Peyer's patch (tissue), 4 donors: ENCODE measurements at regions not wholly inside any gene's neighbourhood (a gene's known extent, or its start where the extent isn't known, plus 50 kb on each side); places are given as distances from the start of the nearest gene placed in this dataset.

Experiments
- POLR2A ChIP-seq, 2 donors: fragments of 450-650 bp; IDR thresholded peaks; one replicate each; pipeline ENCODE4 v1.5.1; 2017; ENCODE audit warnings: antibody characterized with exemption in 2 of 2, mild to moderate bottlenecking in 2 of 2, moderate library complexity in 2 of 2
- TF ChIP-seq, protein P1 (sequence below), 6 experiments: fragments of 450-650 bp in 4 of 6; fragments of 200-600 bp in 2 of 6; sonication (generic) in 1 of 6; IDR thresholded peaks; one replicate each; pipeline ENCODE4 v1.5.1; 2017 to 2019; ENCODE audit warnings: antibody characterized with exemption in 6 of 6, mild to moderate bottlenecking in 3 of 6, moderate library complexity in 1 of 6

DNA sequence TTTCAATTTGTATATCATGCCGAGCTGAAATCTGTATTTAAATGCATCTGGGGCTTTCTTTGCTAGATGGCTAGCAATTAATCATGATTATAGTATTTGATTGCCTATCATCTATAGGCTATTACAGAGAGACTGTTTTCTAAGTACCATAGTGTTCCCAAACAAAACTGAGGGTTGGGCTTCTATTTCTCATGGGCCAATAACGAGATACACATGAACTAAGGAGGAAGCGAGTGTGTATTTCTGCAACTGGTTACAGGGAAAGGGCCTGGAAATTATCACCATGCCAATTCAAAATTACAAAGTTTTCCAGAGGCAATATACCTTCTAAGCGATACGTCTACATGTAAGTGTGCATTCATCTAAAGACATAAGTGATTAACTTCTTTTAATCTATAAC lies 744.5 kb upstream of the BRINP3 start:
- TF ChIP-seq POLR2A (IDR thresholded peaks at IDR 0.05): no peak
- TF ChIP-seq, protein P1, sequence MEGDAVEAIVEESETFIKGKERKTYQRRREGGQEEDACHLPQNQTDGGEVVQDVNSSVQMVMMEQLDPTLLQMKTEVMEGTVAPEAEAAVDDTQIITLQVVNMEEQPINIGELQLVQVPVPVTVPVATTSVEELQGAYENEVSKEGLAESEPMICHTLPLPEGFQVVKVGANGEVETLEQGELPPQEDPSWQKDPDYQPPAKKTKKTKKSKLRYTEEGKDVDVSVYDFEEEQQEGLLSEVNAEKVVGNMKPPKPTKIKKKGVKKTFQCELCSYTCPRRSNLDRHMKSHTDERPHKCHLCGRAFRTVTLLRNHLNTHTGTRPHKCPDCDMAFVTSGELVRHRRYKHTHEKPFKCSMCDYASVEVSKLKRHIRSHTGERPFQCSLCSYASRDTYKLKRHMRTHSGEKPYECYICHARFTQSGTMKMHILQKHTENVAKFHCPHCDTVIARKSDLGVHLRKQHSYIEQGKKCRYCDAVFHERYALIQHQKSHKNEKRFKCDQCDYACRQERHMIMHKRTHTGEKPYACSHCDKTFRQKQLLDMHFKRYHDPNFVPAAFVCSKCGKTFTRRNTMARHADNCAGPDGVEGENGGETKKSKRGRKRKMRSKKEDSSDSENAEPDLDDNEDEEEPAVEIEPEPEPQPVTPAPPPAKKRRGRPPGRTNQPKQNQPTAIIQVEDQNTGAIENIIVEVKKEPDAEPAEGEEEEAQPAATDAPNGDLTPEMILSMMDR (IDR thresholded peaks at IDR 0.05): no peak
